ENCODE measurements at regions not wholly inside any gene's neighbourhood (a gene's known extent, or its start where the extent isn't known, plus 50 kb on each side); places are given as distances from the start of the nearest gene placed in this dataset.

GRCh38 chr5:136924490-136924889 lies 559.1 kb upstream of the TRPC7 start:
- Mint-ChIP-seq H3K36me3 (no peaks in the 10 kb centered on the region), H3K9me3 (peaks cover 4% of the 10 kb centered on the region), H3K27me3 (ENCODE audit: low read depth) (peaks cover 32% of the 10 kb centered on the region), H3K27ac (no peak overlapping the region), H3K4me1 (no peaks in the 10 kb centered on the region), H3K4me3 (no peak overlapping the region)
- no peak for TF ChIP-seq CTCF (IDR thresholded peaks at IDR 0.05; ENCODE audit: unreplicated experiment)
- DNase-seq (ENCODE audit: low spot score in 2 of 2, unreplicated experiment in 2 of 2), result no peak

DNA sequence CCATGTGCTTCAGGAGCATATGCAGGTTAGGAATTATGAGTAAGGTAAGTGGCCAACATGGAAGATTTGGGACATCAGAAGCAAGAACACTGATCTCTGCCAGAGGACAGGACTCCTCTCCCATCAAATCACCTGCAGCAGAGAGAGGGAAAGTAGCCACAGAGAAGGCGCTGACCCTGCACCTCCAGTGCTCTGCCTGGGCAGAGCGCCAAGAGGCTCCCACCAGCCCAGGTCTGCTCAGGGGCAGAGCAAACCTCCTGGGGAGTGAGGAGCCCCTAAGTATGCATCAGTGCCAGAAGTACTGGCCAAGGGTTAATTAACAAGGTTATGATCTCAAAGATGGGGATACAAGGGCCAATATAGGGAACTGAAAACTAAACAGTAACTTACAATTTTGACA lies 545.3 kb upstream of the TRPC7 start:
- TF ChIP-seq CTCF (IDR thresholded peaks at IDR 0.05; ENCODE audit: unreplicated experiment), result no peak
- Mint-ChIP-seq H3K4me3 (no peak overlapping the region), H3K27ac (no peak overlapping the region), H3K4me1 (peaks cover 14% of the 10 kb centered on the region), H3K27me3 (ENCODE audit: low read depth) (no peaks in the 10 kb centered on the region), H3K9me3 (peaks cover 4% of the 10 kb centered on the region), H3K36me3 (no peaks in the 10 kb centered on the region)
- no peak for DNase-seq (ENCODE audit: low spot score in 2 of 2, unreplicated experiment in 2 of 2)

DNA sequence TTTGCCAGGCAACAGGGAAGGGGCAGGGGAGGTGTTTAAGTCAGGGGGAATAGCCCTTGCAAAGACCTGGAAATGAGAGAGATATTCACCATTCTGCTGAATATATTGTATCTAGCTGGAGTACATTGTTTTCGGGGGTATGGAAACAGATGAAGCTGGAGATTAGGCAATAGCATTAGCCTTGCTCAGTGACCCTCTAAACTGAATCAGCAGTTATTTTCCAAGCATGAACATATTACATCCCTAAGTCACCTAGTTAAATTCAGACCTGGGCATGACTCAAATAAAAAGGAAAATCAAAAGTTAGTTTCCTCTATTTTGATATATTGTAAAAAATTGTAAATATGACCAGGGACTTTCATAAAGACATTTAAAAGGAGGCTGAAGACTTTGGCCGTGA lies 544.6 kb upstream of the TRPC7 start:
- Mint-ChIP-seq H3K4me1 (peaks cover 14% of the 10 kb centered on the region), H3K4me3 (no peak overlapping the region), H3K9me3 (no peaks in the 10 kb centered on the region), H3K27me3 (ENCODE audit: low read depth) (no peaks in the 10 kb centered on the region), H3K27ac (no peak overlapping the region), H3K36me3 (no peaks in the 10 kb centered on the region)
- DNase-seq (ENCODE audit: low spot score in 2 of 2, unreplicated experiment in 2 of 2), result no peak
- no peak for TF ChIP-seq CTCF (IDR thresholded peaks at IDR 0.05; ENCODE audit: unreplicated experiment)

DNA sequence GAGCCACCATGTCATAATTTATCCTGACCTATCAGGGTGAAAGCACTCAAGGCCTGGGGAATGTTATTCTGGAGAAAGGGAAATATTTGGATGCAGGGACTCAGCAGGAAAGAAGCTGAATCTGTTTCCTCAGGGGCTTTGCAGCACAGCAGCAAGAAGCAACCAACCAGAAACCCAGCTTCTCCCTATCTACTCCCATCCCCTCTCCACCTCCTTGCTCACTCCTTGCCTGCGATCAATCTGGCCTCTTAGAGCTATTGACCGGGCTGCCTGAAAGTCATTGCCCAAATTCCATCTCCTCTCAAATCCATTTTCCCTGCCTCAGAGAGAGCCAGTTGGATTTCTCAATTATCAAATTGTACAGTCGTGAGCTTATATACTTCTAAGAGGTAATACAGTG lies 542.0 kb upstream of the TRPC7 start:
- Mint-ChIP-seq H3K4me3 (no peak overlapping the region), H3K36me3 (no peaks in the 10 kb centered on the region), H3K4me1 (peaks cover 14% of the 10 kb centered on the region), H3K27ac (no peak overlapping the region), H3K9me3 (peaks cover under 1% of the 10 kb centered on the region), H3K27me3 (ENCODE audit: low read depth) (no peaks in the 10 kb centered on the region)
- TF ChIP-seq CTCF (IDR thresholded peaks at IDR 0.05; ENCODE audit: unreplicated experiment), result no peak
- no peak for DNase-seq (ENCODE audit: low spot score in 2 of 2, unreplicated experiment in 2 of 2)

GRCh38 chr5:136906545-136906944 lies 541.2 kb upstream of the TRPC7 start:
- Mint-ChIP-seq H3K36me3 (no peaks in the 10 kb centered on the region), H3K27me3 (ENCODE audit: low read depth) (no peaks in the 10 kb centered on the region), H3K27ac (no peak overlapping the region), H3K4me1 (peaks cover 14% of the 10 kb centered on the region), H3K4me3 (no peak overlapping the region), H3K9me3 (peaks cover 6% of the 10 kb centered on the region)
- TF ChIP-seq CTCF (IDR thresholded peaks at IDR 0.05; ENCODE audit: unreplicated experiment), result no peak
- no peak for DNase-seq (ENCODE audit: low spot score in 2 of 2, unreplicated experiment in 2 of 2)

DNA sequence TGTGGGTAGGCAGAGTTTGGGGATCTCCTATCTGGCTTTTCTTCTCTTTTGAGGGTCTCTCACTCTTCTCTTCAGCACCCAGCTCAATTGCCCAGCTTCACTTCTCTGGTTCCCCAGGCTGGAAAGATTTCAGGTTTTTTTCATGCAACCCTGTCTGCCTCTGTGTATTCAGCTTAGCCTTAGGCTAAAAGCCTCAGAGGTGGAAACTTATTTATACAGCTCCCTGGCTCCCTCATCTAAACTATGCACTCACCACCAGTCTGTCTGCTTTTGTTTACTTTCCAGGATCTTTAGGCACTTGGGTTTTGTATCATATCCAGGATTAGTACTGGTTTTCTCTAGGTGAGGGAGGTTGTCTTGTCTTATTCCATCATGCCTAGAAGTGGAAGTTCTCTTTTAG lies 540.2 kb upstream of the TRPC7 start:
- peaks cover 15% of the 10 kb centered on the region for H3K9me3 Mint-ChIP-seq
- no peak for TF ChIP-seq CTCF (IDR thresholded peaks at IDR 0.05; ENCODE audit: unreplicated experiment)
- no peaks in the 10 kb centered on the region for H3K36me3 Mint-ChIP-seq
- no peaks in the 10 kb centered on the region for H3K27me3 Mint-ChIP-seq (ENCODE audit: low read depth)
- no peak overlapping the region for H3K4me3 Mint-ChIP-seq
- no peak overlapping the region for H3K27ac Mint-ChIP-seq
- DNase-seq (ENCODE audit: low spot score in 2 of 2, unreplicated experiment in 2 of 2), result no peak
- H3K4me1 Mint-ChIP-seq, result peaks cover 14% of the 10 kb centered on the region
